WTC11 (cell line): ENCODE measurements at regions not wholly inside any gene's neighbourhood (a gene's known extent, or its start where the extent isn't known, plus 50 kb on each side); places are given as distances from the start of the nearest gene placed in this dataset.

Experiments
- ATAC-seq: fragments of 200-7000 bp; cut with Tn5 transposase; 2 replicates; pipeline ENCODE4 v1.10.0; 2021; ENCODE audit warnings: mild to moderate bottlenecking, moderate library complexity
- CTCF ChIA-PET: fragments of 300-600 bp; sonication (Branson Sonifier 250); formaldehyde crosslinking; loops from one replicate; lab custom pipeline; 2021; ENCODE audit warnings: antibody characterized with exemption; lab: Charles Lee
- POLR2A ChIA-PET: fragments of 350-600 bp; sonication (Branson Sonifier 250); formaldehyde crosslinking; loops from one replicate; lab custom pipeline; 2021; ENCODE audit warnings: antibody characterized with exemption; lab: Charles Lee
- DNase-seq: peaks from one replicate; pipeline ENCODE4 v3.0.0; 2021; ENCODE audit warnings: low spot score
- H3K27ac Mint-ChIP-seq: 2 replicates; pipeline ENCODE4 v1.8.0; 2021; ENCODE audit warnings: mixed read lengths
- H3K27me3 Mint-ChIP-seq: 2 replicates; pipeline ENCODE4 v1.8.0; 2021; ENCODE audit warnings: low read depth, mild to moderate bottlenecking, moderate library complexity, mixed read lengths
- H3K36me3 Mint-ChIP-seq: 2 replicates; pipeline ENCODE4 v1.8.0; 2021; ENCODE audit warnings: mixed read lengths
- H3K4me1 Mint-ChIP-seq: 2 replicates; pipeline ENCODE4 v1.8.0; 2022; ENCODE audit warnings: mixed read lengths
- H3K4me3 Mint-ChIP-seq: 2 replicates; pipeline ENCODE4 v1.8.0; 2021; ENCODE audit warnings: mild to moderate bottlenecking, moderate library complexity, mixed read lengths
- H3K9me3 Mint-ChIP-seq: 2 replicates; pipeline ENCODE4 v1.8.0; 2021; ENCODE audit warnings: mixed read lengths
- E2F4 ChIP-seq: sonication (generic); formaldehyde crosslinking; IDR thresholded peaks from 2 replicates; pipeline ENCODE4 v1.8.1; 2022; ENCODE audit warnings: low read depth, mild to moderate bottlenecking, moderate library complexity, missing genetic modification reagents, borderline replicate concordance
- ERG ChIP-seq: fragments of 250-450 bp; sonication (Bioruptor Pico); IDR thresholded peaks from 2 replicates; pipeline ENCODE4 v1.8.0; 2021; ENCODE audit warnings: mild to moderate bottlenecking
- ETV6 ChIP-seq: sonication (generic); formaldehyde crosslinking; IDR thresholded peaks from 2 replicates; pipeline ENCODE4 v1.8.1; 2022; ENCODE audit warnings: mild to moderate bottlenecking, missing genetic modification reagents
- FOXP1 ChIP-seq: sonication (generic); formaldehyde crosslinking; IDR thresholded peaks from 2 replicates; pipeline ENCODE4 v1.8.0; 2022; ENCODE audit warnings: missing genetic modification reagents, mild to moderate bottlenecking, moderate library complexity, borderline replicate concordance
- GABPB1 ChIP-seq: sonication (generic); formaldehyde crosslinking; IDR thresholded peaks from 2 replicates; pipeline ENCODE4 v1.8.1; 2023; ENCODE audit warnings: mild to moderate bottlenecking, missing genetic modification reagents
- KAT7 ChIP-seq: sonication (generic); formaldehyde crosslinking; IDR thresholded peaks from 2 replicates; pipeline ENCODE4 v1.8.1; 2023; ENCODE audit warnings: missing genetic modification reagents, mild to moderate bottlenecking, borderline replicate concordance
- NR2C2 ChIP-seq: sonication (generic); formaldehyde crosslinking; IDR thresholded peaks from 2 replicates; pipeline ENCODE4 v1.8.0; 2022; ENCODE audit warnings: mild to moderate bottlenecking, missing genetic modification reagents
- OVOL2 ChIP-seq: fragments of 250-450 bp; sonication (Bioruptor Pico); IDR thresholded peaks from 2 replicates; pipeline ENCODE4 v1.9.0; 2021; ENCODE audit warnings: mild to moderate bottlenecking, borderline replicate concordance
- PREB ChIP-seq: sonication (generic); formaldehyde crosslinking; IDR thresholded peaks from 2 replicates; pipeline ENCODE4 v1.8.1; 2022; ENCODE audit warnings: mild to moderate bottlenecking, missing genetic modification reagents, moderate library complexity, borderline replicate concordance
- PRRX2 ChIP-seq: fragments of 250-450 bp; sonication (Bioruptor Pico); IDR thresholded peaks from 2 replicates; pipeline ENCODE4 v1.8.0; 2021; ENCODE audit warnings: mild to moderate bottlenecking
- SMAD4 ChIP-seq: sonication (generic); formaldehyde crosslinking; IDR thresholded peaks from 2 replicates; pipeline ENCODE4 v1.8.0; 2022; ENCODE audit warnings: mild to moderate bottlenecking, missing genetic modification reagents
- SOX15 ChIP-seq: fragments of 250-450 bp; sonication (Bioruptor Pico); IDR thresholded peaks from 2 replicates; pipeline ENCODE4 v1.9.0; 2021; ENCODE audit warnings: mild to moderate bottlenecking
- USF2 ChIP-seq: sonication (generic); formaldehyde crosslinking; IDR thresholded peaks from 2 replicates; pipeline ENCODE4 v1.8.1; 2023; ENCODE audit warnings: mild to moderate bottlenecking, missing genetic modification reagents, moderate library complexity
- ZNF416 ChIP-seq: fragments of 250-450 bp; sonication (Bioruptor Pico); IDR thresholded peaks from 2 replicates; pipeline ENCODE4 v1.9.0; 2021; ENCODE audit warnings: mild to moderate bottlenecking, inconsistent platforms
- ZNF532 ChIP-seq: fragments of 250-450 bp; sonication (Bioruptor Pico); IDR thresholded peaks from 2 replicates; pipeline ENCODE4 v1.9.0; 2021; ENCODE audit warnings: mild to moderate bottlenecking, borderline replicate concordance

- DNase-seq (no peak), ATAC-seq (no peak)
- H3K27ac Mint-ChIP-seq, result no peak overlapping the region
- no peak for TF ChIP-seq PREB
- TF ChIP-seq USF2 (CRISPR knock-in tag), result no peak
- ChIA-PET POLR2A (no interaction called here), CTCF (interaction anchor here (0.9 to 4.3 kb wide), 2 partner anchors 12 to 118 kb away, joined by 3 to 25 read pairs; no protein-coding TSS in a partner anchor)
- peaks cover 7% of the 10 kb centered on the region for H3K4me1 Mint-ChIP-seq
- H3K27me3 Mint-ChIP-seq, result no peaks in the 10 kb centered on the region
- no peak overlapping the region for H3K4me3 Mint-ChIP-seq
- H3K9me3 Mint-ChIP-seq, result no peaks in the 10 kb centered on the region
- no peaks in the 10 kb centered on the region for H3K36me3 Mint-ChIP-seq
These were observed 140.1 kb upstream of the LINGO1 start for GRCh38 chr15:77772641-77773402.

- H3K9me3 Mint-ChIP-seq, result no peaks in the 10 kb centered on the region
- CTCF ChIA-PET, result interaction anchor here (0.8 to 4.3 kb wide), 3 partner anchors 13 to 107 kb away, joined by 3 to 25 read pairs (median 5); no protein-coding TSS in a partner anchor
- no peak overlapping the region for H3K4me3 Mint-ChIP-seq
- no peaks in the 10 kb centered on the region for H3K36me3 Mint-ChIP-seq
- H3K27ac Mint-ChIP-seq, result no peak overlapping the region
- H3K4me1 Mint-ChIP-seq, result peaks cover 19% of the 10 kb centered on the region
- no peak for DNase-seq
- no peak for TF ChIP-seq E2F4 (CRISPR knock-in tag)
- TF ChIP-seq PRRX2 (CRISPR knock-in tag), result no peak
- no peak for TF ChIP-seq NR2C2 (CRISPR knock-in tag)
- TF ChIP-seq GABPB1 (CRISPR knock-in tag), result no peak
- no peak for TF ChIP-seq SOX15 (CRISPR knock-in tag)
- no peak for TF ChIP-seq SMAD4 (CRISPR knock-in tag)
- TF ChIP-seq ZNF416, result no peak
- no peak for TF ChIP-seq ZNF532 (CRISPR knock-in tag)
- no peak for TF ChIP-seq FOXP1 (CRISPR knock-in tag)
- TF ChIP-seq ERG (CRISPR knock-in tag), result no peak
- TF ChIP-seq ETV6 (CRISPR knock-in tag), result no peak
- no peak for TF ChIP-seq KAT7 (CRISPR knock-in tag)
- TF ChIP-seq OVOL2 (CRISPR knock-in tag), result no peak
- no peak for TF ChIP-seq PREB
- TF ChIP-seq, all 79 proteins: peak for 0
- ATAC-seq, result no peak
- POLR2A ChIA-PET, result no interaction called here
- no peaks in the 10 kb centered on the region for H3K27me3 Mint-ChIP-seq
These were observed 138.9 kb upstream of the LINGO1 start for GRCh38 chr15:77771616-77772015.
